Heart left ventricle (tissue), 16 donors: ENCODE measurements at regions not wholly inside any gene's neighbourhood (a gene's known extent, or its start where the extent isn't known, plus 50 kb on each side); places are given as distances from the start of the nearest gene placed in this dataset.

ENCODE experiments used
- ATAC-seq, 4 donors: fragments of 200-7000 bp; cut with Tn5 transposase; one replicate each; pipeline ENCODE4 v1.9.1; 2020 to 2022; ENCODE audit warnings: moderate library complexity in 4 of 4, mild to moderate bottlenecking in 3 of 4, moderate number of reproducible peaks in 1 of 4
- DNase-seq, 5 donors: peaks; one replicate each; pipeline ENCODE4 v3.0.0-alpha.2; 2020
- H3K27ac ChIP-seq, 12 donors: fragments of 200-600 bp; sonication (generic) in 4 of 12; one replicate each; pipeline versions ENCODE4 v1.5.0 to v1.8.0; 2016 to 2022; ENCODE audit warnings: mild to moderate bottlenecking in 2 of 12
- H3K27me3 ChIP-seq, 9 donors: fragments of 200-600 bp; sonication (generic) in 2 of 9; one replicate each; pipeline versions ENCODE4 v1.5.1 to v1.8.0; 2016 to 2022; ENCODE audit warnings: mild to moderate bottlenecking in 3 of 9
- H3K36me3 ChIP-seq, 9 donors: fragments of 200-600 bp; sonication (generic) in 2 of 9; one replicate each; pipeline versions ENCODE4 v1.5.0 to v1.8.0; 2018 to 2022; ENCODE audit warnings: mild to moderate bottlenecking in 2 of 9
- H3K4me1 ChIP-seq, 12 donors: fragments of 200-600 bp; sonication (generic) in 4 of 12; one replicate each; pipeline versions ENCODE4 v1.5.0 to v1.8.0; 2016 to 2022; ENCODE audit warnings: mild to moderate bottlenecking in 3 of 12
- H3K4me3 ChIP-seq, 12 donors: fragments of 200-600 bp; sonication (generic) in 4 of 12; one replicate each; pipeline versions ENCODE4 v1.5.0 to v1.8.0; 2017 to 2022; ENCODE audit warnings: mild to moderate bottlenecking in 9 of 12, moderate library complexity in 4 of 12
- H3K9me3 ChIP-seq, 12 donors: fragments of 200-600 bp; sonication (generic) in 4 of 12; one replicate each; pipeline versions ENCODE4 v1.5.0 to v1.8.0; 2016 to 2022; ENCODE audit warnings: mild to moderate bottlenecking in 1 of 12
- CTCF ChIP-seq, 12 donors: fragments of 200-600 bp; sonication (generic) in 4 of 12; IDR thresholded peaks; one replicate each; pipeline versions ENCODE4 v1.5.0 to v1.8.0; 2018 to 2022; ENCODE audit warnings: antibody characterized with exemption in 12 of 12, mild to moderate bottlenecking in 5 of 12
- POLR2A ChIP-seq, 2 donors: fragments of 450-650 bp; IDR thresholded peaks; one replicate each; pipeline ENCODE4 v1.6.1; 2017; ENCODE audit warnings: antibody characterized with exemption in 2 of 2, mild to moderate bottlenecking in 2 of 2, moderate library complexity in 2 of 2
- WGBS, 4 donors: extraction: QIAGEN DNeasy Blood & Tissue Kit in 2 of 4; methylation state at CpG; one replicate each; pipeline versions ENCODE4 v1.1.5 to v1.1.7; 2013 to 2018; 5-methylcytosine and 5-hydroxymethylcytosine counted together
- intact Hi-C, 10 donors: fragments of 100-400 bp; cut with DNase I; formaldehyde crosslinking; loops; one replicate each; pipeline versions ENCODE4 v1.11.1 to v1.14.2; 2022
- donor health status: ischemic (EF 13 %, LVEDD 7.1; RV severe dilation, severe dysfunction).
- donor health status: healthy with polysubstance abuse.
- donor health status: DM: no; HTN: yes; CAD: no.
- donor health status: DM: no; HTN: no; CAD: no.
- donor health status: ischemic (EF 25% LVEDD 6.9; RV normal size, moderate dysfunction).
- donor health status: ischemic (EF 25% LVEDD 5.7; RV mildly dilated, moderate dysfunction).
- donor health status: healthy.
- donor health status: DM: yes; HTN: yes; CAD: no.
- donor health status: ischemic (EF 35%, LVEDD 5.7; RV mildly dilated, moderate dysfunction).
- donor health status: nonischemic (EF 11% LVEDD 7.7; RV severe dilation, severe dysfunction).
- donor health status: DM: yes; HTN: yes; CAD: no.
- donor health status: PGD.
- donor health status: ischemic (EF 29% LVEDD 5.4; RV normal size, mild dysfunction).
- donor health status: nonischemic (EF 23%, LVEDD 6.1; RV moderate dilation, normal function).

- Histone ChIP-seq H3K4me1 (no peaks in the 10 kb centered on the region), H3K9me3 (peaks cover 0 to 11% (median 0%) of the 10 kb centered on the region in 12 donors), H3K4me3 (no peak overlapping the region), H3K27me3 (no peaks in the 10 kb centered on the region), H3K36me3 (no peaks in the 10 kb centered on the region), H3K27ac (no peak overlapping the region)
- intact Hi-C loops, result no loop called here
- ATAC-seq (no peak), DNase-seq (no peak)
- 71 to 76% (median 72%) methylated on average over 6 of the region's 6 CpGs for WGBS, 4 donors
- TF ChIP-seq POLR2A (IDR thresholded peaks at IDR 0.05), result no peak
These were observed 409.5 kb upstream of the CWC22 start for GRCh38 chr2:180416627-180417026.

DNA sequence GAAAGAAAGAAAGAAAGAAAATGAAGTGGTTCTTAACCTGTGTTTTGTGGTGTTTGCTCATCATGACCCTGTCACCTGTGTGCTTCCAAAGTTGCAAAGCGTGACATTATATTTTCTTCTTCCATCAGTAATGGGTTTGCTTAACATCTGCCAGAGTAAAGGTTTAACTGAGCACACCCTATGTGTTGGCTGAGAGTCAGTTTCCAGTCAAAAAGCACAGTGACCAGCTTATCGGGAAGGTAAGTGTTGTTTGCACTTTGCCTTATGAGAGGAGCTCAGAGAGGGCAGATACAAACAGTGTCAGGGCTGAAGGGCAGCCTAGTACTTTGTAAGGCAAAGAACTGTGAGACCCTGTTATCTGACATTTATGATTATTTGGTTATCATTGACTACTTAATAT lies 406.2 kb upstream of the CWC22 start:
- H3K4me3 ChIP-seq, result no peak overlapping the region
- peaks cover 0 to 3% (median 0%) of the 10 kb centered on the region in 12 donors for H3K9me3 ChIP-seq
- no peak for ATAC-seq
- intact Hi-C loops, result no loop called here
- 59 to 85% (median 78%) methylated on average over 2 of the region's 2 CpGs for WGBS, 4 donors
- H3K27me3 ChIP-seq, result no peaks in the 10 kb centered on the region
- no peaks in the 10 kb centered on the region for H3K36me3 ChIP-seq
- H3K27ac ChIP-seq, result no peak overlapping the region
- DNase-seq, result no peak
- no peaks in the 10 kb centered on the region for H3K4me1 ChIP-seq
- TF ChIP-seq POLR2A (IDR thresholded peaks at IDR 0.05) (no peak), CTCF (IDR thresholded peaks at IDR 0.05) (no peak)

GRCh38 chr2:180412219-180412618 lies 405.1 kb upstream of the CWC22 start:
- Histone ChIP-seq H3K36me3 (no peaks in the 10 kb centered on the region), H3K27ac (no peak overlapping the region), H3K4me1 (no peaks in the 10 kb centered on the region), H3K9me3 (peaks cover 0 to 3% (median 0%) of the 10 kb centered on the region in 12 donors), H3K4me3 (no peak overlapping the region), H3K27me3 (no peaks in the 10 kb centered on the region)
- no peak for TF ChIP-seq POLR2A (IDR thresholded peaks at IDR 0.05)
- ATAC-seq (no peak), DNase-seq (no peak)
- intact Hi-C loops, result no loop called here
- 60 to 73% (median 65%) methylated on average over 4 of the region's 4 CpGs for WGBS, 4 donors

GRCh38 chr2:180411661-180412060 lies 404.6 kb upstream of the CWC22 start:
- DNase-seq (no peak), ATAC-seq (no peak)
- Histone ChIP-seq H3K27me3 (no peaks in the 10 kb centered on the region), H3K4me1 (no peaks in the 10 kb centered on the region), H3K27ac (no peak overlapping the region), H3K4me3 (no peak overlapping the region), H3K36me3 (no peaks in the 10 kb centered on the region), H3K9me3 (peaks cover 0 to 3% (median 0%) of the 10 kb centered on the region in 12 donors)
- TF ChIP-seq POLR2A (IDR thresholded peaks at IDR 0.05) (no peak), CTCF (IDR thresholded peaks at IDR 0.05) (no peak)
- WGBS, 4 donors, result 23 to 33% (median 30%) methylated on average over 5 of the region's 5 CpGs
- intact Hi-C loops, result no loop called here

GRCh38 chr2:180406687-180407086 lies 399.6 kb upstream of the CWC22 start:
- Histone ChIP-seq H3K27me3 (no peaks in the 10 kb centered on the region), H3K27ac (no peak overlapping the region), H3K9me3 (peaks cover 0 to 3% (median 0%) of the 10 kb centered on the region in 12 donors), H3K4me1 (no peaks in the 10 kb centered on the region), H3K36me3 (no peaks in the 10 kb centered on the region), H3K4me3 (no peak overlapping the region)
- intact Hi-C loops, result no loop called here
- DNase-seq, result no peak
- WGBS, 4 donors, result 60 to 82% (median 77%) methylated on average over 3 to 4 of the region's 4 CpGs
- no peak for TF ChIP-seq POLR2A (IDR thresholded peaks at IDR 0.05)
- no peak for TF ChIP-seq CTCF (IDR thresholded peaks at IDR 0.05)
- ATAC-seq, result no peak
